ENCODE measurements at regions not wholly inside any gene's neighbourhood (a gene's known extent, or its start where the extent isn't known, plus 50 kb on each side); places are given as distances from the start of the nearest gene placed in this dataset.

DNA sequence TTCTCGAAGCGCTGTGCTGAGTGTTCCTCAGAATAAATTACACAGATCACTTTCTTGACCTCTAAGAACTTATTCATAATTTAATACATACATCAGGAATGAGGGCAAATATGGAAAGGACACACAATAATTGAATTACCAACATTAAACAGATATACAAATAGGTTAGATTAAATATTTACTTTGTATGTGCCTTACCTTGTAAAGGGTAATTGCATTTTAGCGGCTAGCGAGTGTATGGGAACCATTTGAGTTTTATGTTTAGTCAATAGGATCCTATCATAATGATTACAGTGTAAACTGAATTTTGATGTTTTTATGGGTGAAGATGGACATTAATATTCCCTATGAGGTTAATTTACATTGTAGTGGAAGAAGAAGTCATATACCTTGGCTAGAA, 1187.1 kb upstream of the WWC1 start:
- no TSS peak for BruUV-seq (replicated peaks)
- dilution Hi-C loops (cut with MboI; ENCODE audit: extremely low pct_ligation_motif_present, low sequenced_read_pairs): no loop called here
- Histone ChIP-seq H3K4me1 (ENCODE audit: control insufficient read depth, extremely low read depth, insufficient read depth, low read length) (no peaks in the 10 kb centered on the region), H3K4me3 (replicated peaks in 1 of 3; ENCODE audit: insufficient read depth in 1 of 3, low read depth in 1 of 3, low read length in 3 of 3) (no peak overlapping the region), H2AFZ (ENCODE audit: low read depth, low read length) (no peak overlapping the region), H3K9ac (replicated peaks; ENCODE audit: extremely low read depth, insufficient read depth, low read length) (no peak overlapping the region), H3K9me1 (replicated peaks; ENCODE audit: control insufficient read depth, extremely low read depth, insufficient read depth, low read length) (no peaks in the 10 kb centered on the region), H3K79me2 (ENCODE audit: control insufficient read depth, insufficient read depth, low read length) (no peaks in the 10 kb centered on the region), H3K27me3 (ENCODE audit: control insufficient read depth in 2 of 2, insufficient read depth in 2 of 2, low read length in 2 of 2) (no peaks in the 10 kb centered on the region), H3K4me2 (ENCODE audit: insufficient read depth, low read length) (no peak overlapping the region), H3K36me3 (ENCODE audit: control insufficient read depth in 2 of 2, extremely low read depth in 1 of 2, insufficient read depth in 2 of 2, low read length in 2 of 2) (no peaks in the 10 kb centered on the region), H3K27ac (ENCODE audit: insufficient read depth, low read depth, low read length) (no peak overlapping the region), H4K20me1 (replicated peaks; ENCODE audit: control insufficient read depth, extremely low read depth, insufficient read depth, low read length) (no peaks in the 10 kb centered on the region), H3K9me3 (replicated peaks; ENCODE audit: control insufficient read depth, insufficient read depth, low read length) (no peaks in the 10 kb centered on the region)
- intact Hi-C loops (cut with micrococcal nuclease): no loop called here
- no peak for DNase-seq (ENCODE audit: low read depth, low spot score)
- TF ChIP-seq CTCF (IDR thresholded peaks at IDR 0.05; ENCODE audit: extremely low read depth in 1 of 2, insufficient read depth in 1 of 2, low read depth in 1 of 2, low read length in 2 of 2): no peak
- no peak for TF ChIP-seq POLR2AphosphoS5 (IDR thresholded peaks at IDR 0.05; ENCODE audit: insufficient read depth, low read depth, low read length)
- TF ChIP-seq POLR2A (IDR thresholded peaks at IDR 0.05; ENCODE audit: low read depth, low read length): no peak
- TF ChIP-seq EZH2 (IDR thresholded peaks at IDR 0.05; ENCODE audit: borderline replicate concordance, low read depth, low read length, severe bottlenecking): no peak
- TF ChIP-seq JUN (IDR thresholded peaks at IDR 0.05; ENCODE audit: borderline replicate concordance, insufficient read depth, insufficient read length, low read depth): no peak
- no peak for TF ChIP-seq MYC (IDR thresholded peaks at IDR 0.05; ENCODE audit: low read depth, low read length)
- TF ChIP-seq GATA2 (IDR thresholded peaks at IDR 0.05; ENCODE audit: insufficient read depth, insufficient read length, low read depth, low read length): no peak
- no peak for TF ChIP-seq FOS (IDR thresholded peaks at IDR 0.05; ENCODE audit: borderline replicate concordance, insufficient read depth, low read length)
- TF ChIP-seq, protein P1, sequence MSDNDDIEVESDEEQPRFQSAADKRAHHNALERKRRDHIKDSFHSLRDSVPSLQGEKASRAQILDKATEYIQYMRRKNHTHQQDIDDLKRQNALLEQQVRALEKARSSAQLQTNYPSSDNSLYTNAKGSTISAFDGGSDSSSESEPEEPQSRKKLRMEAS (IDR thresholded peaks at IDR 0.05; ENCODE audit: insufficient read depth, insufficient read length): no peak
- CTCF ChIA-PET: no interaction called here
- FAIRE-seq: no peak
- POLR2A ChIA-PET: no interaction called here

All from endothelial cell of umbilical vein (primary cell).